Transverse colon (tissue), 4 donors: ENCODE measurements at regions not wholly inside any gene's neighbourhood (a gene's known extent, or its start where the extent isn't known, plus 50 kb on each side); places are given as distances from the start of the nearest gene placed in this dataset.

Source experiments
- DNase-seq: peaks from one replicate; pipeline ENCODE4 v3.0.0-alpha.2; 2019
- H3K27ac ChIP-seq, 4 donors: fragments of 200-600 bp; sonication (generic); 2 replicates each; pipeline ENCODE4 v1.5.1; 2016 to 2018; ENCODE audit warnings: inconsistent platforms in 4 of 4
- H3K27me3 ChIP-seq: fragments of 200-600 bp; sonication (generic); 2 replicates; pipeline ENCODE4 v1.5.1; 2017; ENCODE audit warnings: inconsistent platforms
- H3K36me3 ChIP-seq, 4 donors: fragments of 200-600 bp; sonication (generic); 2 replicates each; pipeline ENCODE4 v1.5.1; 2017 to 2019; ENCODE audit warnings: inconsistent platforms in 4 of 4
- H3K4me1 ChIP-seq, 4 donors: fragments of 200-600 bp; sonication (generic); 2 replicates each; pipeline ENCODE4 v1.5.1; 2017 to 2020; ENCODE audit warnings: inconsistent platforms in 4 of 4
- H3K4me3 ChIP-seq, 4 donors: fragments of 200-600 bp; sonication (generic); 1 replicate in 1 of 4; 2 replicates in 3 of 4; pipeline versions ENCODE4 v1.5.1 to v1.6.1; 2017 to 2019; ENCODE audit warnings: inconsistent platforms in 4 of 4
- H3K9me3 ChIP-seq, 2 donors: fragments of 200-600 bp; sonication (generic); 2 replicates each; pipeline ENCODE4 v1.5.1; 2017 to 2019; ENCODE audit warnings: inconsistent platforms in 2 of 2
- CTCF ChIP-seq, 5 experiments: fragments of 200-600 bp in 3 of 5; fragments of 450-650 bp in 2 of 5; sonication (generic) in 3 of 5; IDR thresholded peaks; 1 replicate in 2 of 5; 2 replicates in 3 of 5; pipeline ENCODE4 v1.5.1; 2016 to 2017; ENCODE audit warnings: antibody characterized with exemption in 5 of 5, inconsistent platforms in 3 of 5, mild to moderate bottlenecking in 2 of 5, moderate library complexity in 1 of 5
- EP300 ChIP-seq: sonication (generic); formaldehyde crosslinking; IDR thresholded peaks from one replicate; pipeline ENCODE4 v1.6.1; 2017; ENCODE audit warnings: antibody characterized with exemption, low read depth
- POLR2A ChIP-seq: fragments of 450-650 bp; IDR thresholded peaks from one replicate; pipeline ENCODE4 v1.6.1; 2016; ENCODE audit warnings: antibody characterized with exemption, mild to moderate bottlenecking, moderate library complexity
- POLR2AphosphoS5 ChIP-seq, 3 donors: sonication (generic); formaldehyde crosslinking; IDR thresholded peaks; one replicate each; pipeline ENCODE4 v1.6.1; 2016; ENCODE audit warnings: antibody characterized with exemption in 3 of 3
- WGBS, 2 donors: methylation state at CpG; one replicate each; pipeline ENCODE4 v1.1.5; 2018; ENCODE audit warnings: low coverage in 1 of 2; 5-methylcytosine and 5-hydroxymethylcytosine counted together
- in situ Hi-C, 4 donors: fragments of 200-750 bp; cut with MboI; loops; one replicate each; pipeline versions ENCODE4 v1.15.0 to v1.15.1; 2017; ENCODE audit warnings: low sequenced_read_pairs in 3 of 4, low pct_ligation_motif_present in 1 of 4, low pct_unique_long_range_greater_than_20kb in 1 of 4
- intact Hi-C: fragments of 100-400 bp; cut with DNase I; formaldehyde crosslinking; loops from one replicate; pipeline ENCODE4 v1.15.1; 2023; ENCODE audit warnings: low total_unique reads

DNA sequence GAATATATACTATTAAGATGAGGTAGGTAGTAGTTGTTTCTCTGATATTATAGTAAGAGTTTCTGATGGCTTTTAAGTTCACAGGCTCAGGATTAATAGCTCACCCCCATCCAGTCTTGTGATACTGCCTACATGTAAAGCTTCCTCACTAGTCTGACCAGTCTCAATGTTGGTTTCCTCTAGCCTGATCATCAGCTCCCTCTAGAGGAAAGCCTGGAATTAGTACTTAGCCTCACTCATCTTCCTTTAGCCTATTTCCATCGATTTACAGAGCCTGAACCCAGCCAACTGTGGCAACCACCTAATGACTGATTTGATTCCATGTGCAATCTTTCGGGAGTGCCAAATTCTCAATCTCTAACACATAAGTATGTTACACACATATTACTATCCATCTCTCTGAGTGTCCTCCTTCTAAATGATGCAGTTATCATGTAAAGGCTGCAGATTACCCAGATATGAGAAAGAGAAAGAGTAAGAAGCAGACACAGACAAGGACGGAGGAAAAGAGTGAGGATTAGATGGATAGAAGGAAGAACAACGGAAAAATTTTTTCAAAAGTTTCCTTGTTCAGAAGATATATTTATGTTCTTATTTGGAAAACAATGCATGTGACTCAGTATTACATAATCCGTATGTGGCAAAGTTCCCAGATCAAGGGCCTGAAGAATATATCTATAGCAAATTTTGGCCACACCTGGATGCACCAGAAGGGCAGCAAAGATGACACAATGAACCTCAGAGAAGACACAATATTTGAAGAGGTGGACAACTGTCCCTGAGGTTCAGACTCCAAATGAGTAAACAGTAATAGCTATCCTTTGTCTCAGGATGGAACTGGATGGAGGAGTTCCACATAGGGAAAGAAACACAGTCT is 333.7 kb downstream of the ELAVL2 start:
- H3K36me3 ChIP-seq, result no peaks in the 10 kb centered on the region
- 34 to 36% methylated on average over 4 to 5 of the region's 5 CpGs for WGBS, 2 donors
- H3K27me3 ChIP-seq, result no peaks in the 10 kb centered on the region
- intact Hi-C loops, result no loop called here
- in situ Hi-C loops, result loop anchor here in 2 of 4 donors (25.0 kb wide), 2 partner anchors 355 to 380 kb away; no protein-coding TSS in a partner anchor
- H3K4me3 ChIP-seq, result no peak overlapping the region
- no peak for DNase-seq
- no peaks in the 10 kb centered on the region for H3K4me1 ChIP-seq
- peak; percentile 37 to 52 (median 46) for TF ChIP-seq CTCF (IDR thresholded peaks at IDR 0.05)
- no peak for TF ChIP-seq POLR2A
- no peaks in the 10 kb centered on the region for H3K9me3 ChIP-seq
- no peak overlapping the region for H3K27ac ChIP-seq

DNA sequence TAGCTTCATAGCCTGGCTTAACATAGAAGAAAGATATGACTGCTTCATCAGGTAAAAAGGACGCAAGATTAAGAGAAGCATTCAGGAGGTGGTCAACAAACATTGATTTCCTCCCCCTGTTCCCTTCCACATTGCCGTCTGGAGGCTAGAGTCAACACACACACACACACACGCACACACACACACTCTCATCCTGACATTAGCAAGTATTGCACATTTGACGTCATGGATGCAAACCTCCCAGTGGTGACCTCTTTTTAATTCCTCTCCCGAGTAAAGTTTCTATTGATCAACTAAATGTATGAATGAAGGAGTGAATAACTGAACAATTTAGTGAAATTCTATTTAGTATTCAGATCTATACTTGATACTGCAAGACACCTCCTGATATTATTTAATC is 332.8 kb downstream of the ELAVL2 start:
- in situ Hi-C loops, result loop anchor here in 2 of 4 donors (25.0 kb wide), 2 partner anchors 356 to 381 kb away; no protein-coding TSS in a partner anchor
- WGBS, 2 donors, result 74 to 87% methylated on average over 5 of the region's 5 CpGs
- TF ChIP-seq POLR2AphosphoS5 (IDR thresholded peaks at IDR 0.05) (no peak), EP300 (no peak), CTCF (IDR thresholded peaks at IDR 0.05) (no peak), POLR2A (no peak)

DNA sequence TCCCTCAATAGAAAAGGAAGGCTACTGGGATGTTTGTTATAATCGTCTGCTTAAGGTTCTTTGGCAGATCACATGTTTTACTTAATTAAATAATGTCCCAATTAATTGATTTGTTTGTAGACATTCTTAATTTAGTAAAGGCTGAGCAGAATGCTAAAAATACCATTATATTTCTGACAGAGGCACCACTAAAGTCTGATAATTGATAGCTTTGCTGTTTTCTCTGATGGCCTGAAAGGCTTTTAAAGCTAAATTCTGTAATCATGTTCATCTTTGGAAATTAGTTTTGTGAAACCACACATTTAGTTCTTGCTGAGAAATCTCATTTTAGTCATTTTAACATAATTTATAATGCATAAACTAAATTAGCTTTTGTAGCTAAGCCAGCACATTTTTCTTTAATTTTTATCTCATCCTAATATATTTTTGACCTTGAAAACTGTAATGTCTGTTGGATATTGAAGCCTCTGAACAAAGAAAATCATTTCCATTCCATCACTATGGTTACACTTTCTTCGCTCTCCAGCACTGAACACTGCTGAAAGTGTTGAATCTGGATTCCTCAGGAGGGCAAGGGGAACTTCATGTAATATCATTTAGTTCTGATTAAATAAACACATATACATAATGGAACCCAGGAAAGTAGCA is 329.4 kb downstream of the ELAVL2 start:
- intact Hi-C loops (no loop called here), in situ Hi-C loops (loop anchor here in 2 of 4 donors (25.0 kb wide), 2 partner anchors 359 to 384 kb away; no protein-coding TSS in a partner anchor)
- no peak overlapping the region for H3K4me3 ChIP-seq
- no peak overlapping the region for H3K27ac ChIP-seq
- 69 to 73% methylated on average over 2 of the region's 2 CpGs for WGBS, 2 donors
- H3K4me1 ChIP-seq, result no peaks in the 10 kb centered on the region
- no peaks in the 10 kb centered on the region for H3K27me3 ChIP-seq
- H3K36me3 ChIP-seq, result no peaks in the 10 kb centered on the region
- DNase-seq, result no peak
- TF ChIP-seq POLR2A (no peak), POLR2AphosphoS5 (IDR thresholded peaks at IDR 0.05) (no peak), EP300 (no peak), CTCF (IDR thresholded peaks at IDR 0.05) (no peak)
- H3K9me3 ChIP-seq, result no peaks in the 10 kb centered on the region

More for the DNA sequence above, 332.8 kb downstream of the ELAVL2 start:
- no peak for DNase-seq
- no peak overlapping the region for H3K4me3 ChIP-seq
- no peaks in the 10 kb centered on the region for H3K4me1 ChIP-seq
- H3K36me3 ChIP-seq, result no peaks in the 10 kb centered on the region
- intact Hi-C loops, result no loop called here
- no peak overlapping the region for H3K27ac ChIP-seq
- H3K9me3 ChIP-seq, result no peaks in the 10 kb centered on the region
- H3K27me3 ChIP-seq, result no peaks in the 10 kb centered on the region

GRCh38 chr9:23497137-23497504 is 328.9 kb downstream of the ELAVL2 start:
- Histone ChIP-seq H3K27ac (no peak overlapping the region), H3K36me3 (no peaks in the 10 kb centered on the region), H3K4me1 (no peaks in the 10 kb centered on the region), H3K9me3 (no peaks in the 10 kb centered on the region), H3K4me3 (no peak overlapping the region), H3K27me3 (no peaks in the 10 kb centered on the region)
- no peak for DNase-seq
- 61 to 79% methylated on average over 4 of the region's 4 CpGs for WGBS, 2 donors
- intact Hi-C loops, result no loop called here
- no peak for TF ChIP-seq EP300
- TF ChIP-seq CTCF (IDR thresholded peaks at IDR 0.05), result no peak
- no peak for TF ChIP-seq POLR2AphosphoS5 (IDR thresholded peaks at IDR 0.05)
- no peak for TF ChIP-seq POLR2A
- in situ Hi-C loops, result loop anchor here in 2 of 4 donors (25.0 kb wide), 2 partner anchors 360 to 385 kb away; no protein-coding TSS in a partner anchor
